ENCODE measurements at regions not wholly inside any gene's neighbourhood (a gene's known extent, or its start where the extent isn't known, plus 50 kb on each side); places are given as distances from the start of the nearest gene placed in this dataset.

- H3K27ac ChIP-seq: no peak overlapping the region
- TF ChIP-seq CTCF (conservative IDR thresholded peaks at IDR 0.05): no peak
These were observed 118.4 kb downstream of the NR2F2 start for GRCh38 chr15:96448923-96449322.

- no peak for TF ChIP-seq CTCF (conservative IDR thresholded peaks at IDR 0.05)
These were observed 127.3 kb downstream of the NR2F2 start for GRCh38 chr15:96457841-96458240.

GRCh38 chr15:96460106-96460505, 129.6 kb downstream of the NR2F2 start:
- H3K27ac ChIP-seq: no peak overlapping the region
- no peak for TF ChIP-seq CTCF (conservative IDR thresholded peaks at IDR 0.05)

More at GRCh38 chr15:96457841-96458240, 127.3 kb downstream of the NR2F2 start:
- no peak overlapping the region for H3K27ac ChIP-seq

- no peak overlapping the region for H3K27ac ChIP-seq
- peak; percentile 46 for TF ChIP-seq CTCF (conservative IDR thresholded peaks at IDR 0.05)
These were observed 132.6 kb downstream of the NR2F2 start for GRCh38 chr15:96462768-96463750.

GRCh38 chr15:96466389-96466947, 136.0 kb downstream of the NR2F2 start:
- TF ChIP-seq CTCF (conservative IDR thresholded peaks at IDR 0.05): no peak
- H3K27ac ChIP-seq: no peak overlapping the region

GRCh38 chr15:96468036-96468435, 137.5 kb downstream of the NR2F2 start:
- no peak overlapping the region for H3K27ac ChIP-seq
- TF ChIP-seq CTCF (conservative IDR thresholded peaks at IDR 0.05): no peak

GRCh38 chr15:96470681-96471310, 140.3 kb downstream of the NR2F2 start:
- no peak overlapping the region for H3K27ac ChIP-seq
- TF ChIP-seq CTCF (conservative IDR thresholded peaks at IDR 0.05): no peak
